HG03342 (cell line): ENCODE measurements at regions not wholly inside any gene's neighbourhood (a gene's known extent, or its start where the extent isn't known, plus 50 kb on each side); places are given as distances from the start of the nearest gene placed in this dataset.
"Not testable (repeated sequence)": the region's sequence is repeated elsewhere in the genome, so short reads cannot be mapped to it uniquely, and the experiment has no call there.

Experiments
- ATAC-seq: cut with Tn5 transposase; IDR thresholded peaks from one replicate; pipeline ENCODE4 v1.9.1; 2021; ENCODE audit warnings: mild to moderate bottlenecking, moderate library complexity; ENCODE audit not compliant: unreplicated experiment

- ATAC-seq: no peak
These were observed 159.9 kb downstream of the DUSP6 start for GRCh38 chr12:89192429-89192828.

GRCh38 chr12:89191597-89191996 lies 160.7 kb downstream of the DUSP6 start:
- ATAC-seq: not testable (repeated sequence)

- no peak for ATAC-seq
These were observed 162.9 kb downstream of the DUSP6 start for GRCh38 chr12:89189448-89189847.

GRCh38 chr12:89187507-89187906 lies 164.8 kb downstream of the DUSP6 start:
- ATAC-seq: no peak

GRCh38 chr12:89185889-89186288 lies 166.4 kb downstream of the DUSP6 start:
- no peak for ATAC-seq

DNA sequence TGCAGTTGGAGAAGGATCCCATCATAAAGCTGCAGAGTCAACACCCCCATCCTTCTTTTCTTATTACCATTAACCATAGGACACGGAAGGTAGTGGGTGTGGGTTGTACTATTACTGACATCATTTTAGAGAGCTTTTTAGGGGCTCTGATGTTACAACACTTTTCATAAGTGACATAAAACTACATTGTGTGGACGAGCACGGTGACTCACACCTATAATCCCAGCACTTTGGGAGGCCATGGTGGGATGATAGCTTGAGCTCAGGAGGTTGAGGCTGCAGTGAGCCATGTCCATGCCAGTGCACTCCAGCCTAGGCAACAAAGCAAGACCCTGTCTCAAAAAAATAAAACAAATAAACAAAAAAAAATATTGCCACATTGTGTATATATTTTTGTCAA lies 167.1 kb downstream of the DUSP6 start:
- no peak for ATAC-seq

GRCh38 chr12:89183985-89184435 lies 168.3 kb downstream of the DUSP6 start:
- ATAC-seq: no peak

DNA sequence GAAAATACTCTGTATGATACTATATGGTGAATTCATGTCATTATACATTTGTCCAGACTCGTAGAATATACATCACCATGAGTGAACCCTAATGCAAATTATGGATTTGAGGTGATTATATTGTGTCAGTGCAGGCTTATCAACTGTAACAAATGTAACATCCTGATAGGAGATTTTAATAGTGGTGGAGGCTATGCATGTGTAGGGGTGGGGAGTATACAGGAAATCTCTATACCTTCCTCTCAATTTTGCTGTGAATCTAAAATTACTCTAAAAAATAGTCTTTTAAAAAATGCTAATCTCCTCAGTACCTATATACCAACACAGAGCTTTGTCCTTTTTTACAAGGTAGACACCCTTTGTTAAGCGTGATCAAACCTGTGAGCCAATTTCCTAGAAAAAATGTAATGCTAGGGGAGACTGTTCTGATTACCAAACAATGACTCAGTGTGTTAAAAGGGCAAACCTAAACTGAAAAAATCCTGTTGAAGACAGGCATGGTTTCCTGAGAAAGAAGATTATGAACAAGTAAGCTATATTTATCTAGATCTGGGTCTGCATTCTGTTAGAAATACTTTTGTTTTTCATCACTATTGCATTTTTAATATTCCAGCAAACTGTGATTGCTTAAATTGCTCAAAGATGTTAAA lies 170.9 kb downstream of the DUSP6 start:
- ATAC-seq: no peak

DNA sequence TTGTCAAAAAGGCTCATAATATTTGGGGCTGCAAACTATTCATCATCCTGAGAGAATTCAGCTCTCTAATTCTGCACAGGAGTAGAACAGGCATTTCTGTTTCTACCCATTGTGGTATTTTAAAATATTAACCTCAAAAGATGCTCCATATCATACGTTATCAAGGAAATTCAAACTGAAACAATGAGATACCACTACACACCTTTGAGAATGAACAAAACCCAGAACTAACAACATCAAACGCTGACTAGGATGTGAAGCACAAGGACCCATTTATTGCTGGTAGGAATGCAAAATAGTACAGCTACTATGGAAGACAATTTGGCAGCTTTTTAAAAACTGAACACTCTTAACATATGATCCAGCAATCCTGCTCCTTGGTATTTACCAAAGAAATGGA lies 171.8 kb downstream of the DUSP6 start:
- no peak for ATAC-seq

DNA sequence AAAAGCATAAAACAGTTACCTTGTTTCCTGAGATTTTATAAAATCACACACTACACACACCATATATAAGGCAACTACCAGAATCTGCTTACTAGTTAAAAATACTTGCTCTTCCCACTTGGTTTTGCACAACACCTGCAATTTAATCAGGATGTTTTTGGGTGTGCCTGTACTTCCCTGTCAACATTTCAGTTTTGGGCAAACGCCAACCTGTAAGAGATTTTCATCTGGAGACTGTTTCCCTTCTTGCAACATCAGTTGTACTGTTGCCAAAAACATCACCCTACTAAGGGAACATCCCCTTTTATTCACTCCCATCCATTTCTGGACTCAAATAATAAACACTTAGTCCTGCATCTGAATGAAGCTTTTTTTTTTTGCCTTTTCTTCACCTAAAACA lies 172.3 kb downstream of the DUSP6 start:
- no peak for ATAC-seq

GRCh38 chr12:89179245-89179644 lies 173.1 kb downstream of the DUSP6 start:
- no peak for ATAC-seq

- no peak for ATAC-seq
These were observed 174.4 kb downstream of the DUSP6 start for GRCh38 chr12:89177802-89178395.

GRCh38 chr12:89176676-89177075 lies 175.6 kb downstream of the DUSP6 start:
- ATAC-seq: no peak

- no peak for ATAC-seq
These were observed 178.6 kb downstream of the DUSP6 start for GRCh38 chr12:89173678-89174077.

DNA sequence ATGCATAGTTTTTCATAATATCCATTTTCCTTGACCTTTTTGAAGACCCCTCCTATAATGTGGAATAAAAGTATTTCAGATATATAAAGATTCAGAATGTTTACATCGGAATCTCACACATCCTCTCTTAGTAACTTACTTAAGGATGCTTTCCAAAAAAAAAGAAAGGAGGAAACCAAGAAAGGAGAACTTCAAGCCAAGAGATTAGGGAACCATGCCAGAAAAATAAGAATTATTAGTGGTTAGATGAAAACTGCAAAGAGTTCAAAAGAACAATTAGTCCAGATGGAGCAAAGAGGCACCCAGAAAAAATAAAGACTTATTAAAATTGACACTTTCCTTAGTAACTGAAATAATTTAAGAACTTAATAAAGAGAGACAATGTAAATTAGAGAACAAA lies 179.2 kb downstream of the DUSP6 start:
- ATAC-seq: no peak

- ATAC-seq: no peak
These were observed 180.1 kb downstream of the DUSP6 start for GRCh38 chr12:89172224-89172623.

GRCh38 chr12:89169321-89169720 lies 183.0 kb downstream of the DUSP6 start:
- ATAC-seq: no peak

GRCh38 chr12:89167986-89168385 lies 184.3 kb downstream of the DUSP6 start:
- ATAC-seq: no peak

DNA sequence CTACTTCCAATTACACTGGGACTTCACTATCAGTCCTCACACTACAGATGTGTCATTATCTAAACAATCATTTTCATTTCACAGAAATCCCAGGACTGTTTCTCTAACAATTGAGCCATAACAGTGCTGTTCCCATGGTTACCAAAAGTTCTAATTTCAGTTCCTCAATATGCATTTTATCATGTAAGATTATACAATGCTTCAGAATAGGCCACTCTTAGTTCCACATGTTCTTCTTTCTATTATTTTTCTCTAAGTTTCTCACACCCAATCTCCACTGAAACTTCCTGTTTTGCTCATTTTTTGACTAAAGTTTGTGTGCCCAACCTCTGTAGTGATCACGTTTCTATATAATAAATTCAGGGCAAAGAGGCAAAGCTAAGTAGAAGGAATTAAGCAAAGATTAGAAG lies 185.8 kb downstream of the DUSP6 start:
- ATAC-seq: peak; percentile 94

- no peak for ATAC-seq
These were observed 186.2 kb downstream of the DUSP6 start for GRCh38 chr12:89166121-89166520.

GRCh38 chr12:89165703-89166102 lies 186.6 kb downstream of the DUSP6 start:
- no peak for ATAC-seq

- ATAC-seq: no peak
These were observed 188.4 kb downstream of the DUSP6 start for GRCh38 chr12:89163918-89164317.
